Cerebellar cortex (tissue), 1 donor: ENCODE measurements at regions not wholly inside any gene's neighbourhood (a gene's known extent, or its start where the extent isn't known, plus 50 kb on each side); places are given as distances from the start of the nearest gene placed in this dataset.

Experiments used
- DNase-seq: peaks from one replicate; pipeline ENCODE4 v3.0.0-alpha.2; 2015; ENCODE audit warnings: low spot score

DNA sequence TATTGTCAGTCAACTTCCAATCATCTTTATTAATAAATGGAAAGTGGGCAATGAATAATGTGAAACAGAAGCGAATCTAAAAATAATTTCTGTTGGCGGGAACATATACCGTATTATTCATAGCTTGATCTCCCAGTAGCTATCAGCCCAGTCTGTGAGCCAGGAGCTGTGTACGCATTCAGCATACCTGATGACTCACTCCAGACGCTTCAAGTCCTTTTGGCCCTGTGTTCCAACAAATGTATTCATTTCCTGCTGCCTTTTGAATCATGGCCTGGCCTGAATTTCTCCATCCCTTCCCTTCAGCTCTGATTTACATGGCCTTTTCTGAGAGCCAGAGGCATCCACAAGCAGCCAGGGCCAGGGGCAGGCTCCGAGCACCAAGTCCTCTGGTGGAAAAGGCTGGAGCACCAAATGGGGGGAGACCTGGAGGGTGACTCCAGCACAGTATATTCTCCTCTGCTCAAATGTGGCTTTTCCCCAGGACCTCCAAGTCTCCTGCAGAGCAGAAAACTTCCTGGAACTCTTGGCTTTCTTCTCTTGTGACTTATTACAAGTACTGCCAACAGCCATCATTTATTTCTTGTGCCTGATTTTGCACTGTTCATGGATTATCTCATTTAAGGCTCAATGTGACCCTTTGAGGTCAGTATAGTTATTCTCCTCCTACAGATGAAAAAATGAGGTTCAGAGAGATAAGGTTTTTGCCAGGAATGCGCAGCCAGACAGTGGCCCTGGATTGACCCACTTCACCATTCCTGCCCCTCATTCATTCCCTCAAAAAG is 108.7 kb downstream of the EN1 start:
- DNase-seq, result no peak

- no peak for DNase-seq
Measured at GRCh38 chr2:118738106-118738505, 109.3 kb downstream of the EN1 start.

DNA sequence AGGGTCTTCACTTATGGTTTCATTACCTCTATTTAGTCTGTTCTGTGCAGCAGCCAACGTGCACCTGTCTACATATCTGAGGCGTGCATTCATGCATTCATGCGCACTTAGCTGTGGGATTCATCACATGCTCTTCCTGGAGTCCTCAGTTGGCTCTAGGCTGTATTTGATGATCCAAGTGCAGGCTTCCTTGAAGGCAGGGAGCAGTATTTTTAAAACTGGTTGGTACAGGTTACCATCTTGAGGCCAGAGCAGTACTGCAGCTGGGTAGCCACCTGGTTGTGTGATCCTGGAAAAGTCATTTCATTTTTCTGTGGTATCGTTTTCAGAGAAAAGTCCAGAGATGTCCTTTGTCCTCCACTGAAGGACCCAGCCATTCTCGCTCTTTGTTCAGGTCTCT is 109.8 kb downstream of the EN1 start:
- no peak for DNase-seq

DNA sequence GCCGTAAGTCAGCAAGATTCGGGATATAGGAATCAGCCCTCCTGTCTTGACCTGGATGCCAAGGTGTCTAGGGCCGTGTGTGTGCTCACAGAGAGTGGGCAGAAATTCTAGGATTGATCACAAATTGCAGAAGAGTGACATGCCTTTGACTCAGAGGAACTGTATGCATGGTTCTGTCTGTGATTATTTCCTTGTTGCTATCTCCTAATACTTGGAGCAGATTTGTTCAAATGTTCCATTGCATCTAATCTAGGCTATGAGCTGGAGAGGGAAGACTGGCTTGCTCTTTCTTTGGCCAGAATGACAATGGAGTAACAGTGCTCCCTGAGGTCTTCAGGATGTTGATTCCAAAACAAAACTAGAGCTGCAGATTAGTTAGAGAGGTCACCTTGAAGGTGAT is 115.0 kb downstream of the EN1 start:
- DNase-seq, result no peak

- DNase-seq, result no peak
Measured at GRCh38 chr2:118731413-118731812, 116.0 kb downstream of the EN1 start.

GRCh38 chr2:118730405-118730804 is 117.0 kb downstream of the EN1 start:
- no peak for DNase-seq

- DNase-seq, result no peak
Measured at GRCh38 chr2:118729760-118730159, 117.7 kb downstream of the EN1 start.

DNA sequence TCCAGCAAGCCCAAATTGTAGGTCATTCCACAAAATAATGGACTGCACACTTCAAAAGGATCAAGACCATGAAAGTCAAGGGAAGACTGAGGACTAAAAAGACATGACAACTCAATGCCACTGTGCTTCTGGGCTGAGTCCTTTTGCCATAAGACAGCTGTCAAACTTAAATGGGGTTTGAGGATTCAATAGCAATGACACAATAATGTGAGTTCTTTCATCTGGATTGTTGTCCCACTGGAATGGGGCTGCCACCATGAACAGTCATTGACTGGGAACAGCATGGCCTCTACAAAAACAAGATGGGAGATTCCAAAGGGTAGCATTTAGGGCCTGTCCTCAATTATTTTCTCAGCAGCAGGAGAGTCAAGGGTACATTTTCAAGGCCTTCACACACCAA is 118.5 kb downstream of the EN1 start:
- no peak for DNase-seq

DNA sequence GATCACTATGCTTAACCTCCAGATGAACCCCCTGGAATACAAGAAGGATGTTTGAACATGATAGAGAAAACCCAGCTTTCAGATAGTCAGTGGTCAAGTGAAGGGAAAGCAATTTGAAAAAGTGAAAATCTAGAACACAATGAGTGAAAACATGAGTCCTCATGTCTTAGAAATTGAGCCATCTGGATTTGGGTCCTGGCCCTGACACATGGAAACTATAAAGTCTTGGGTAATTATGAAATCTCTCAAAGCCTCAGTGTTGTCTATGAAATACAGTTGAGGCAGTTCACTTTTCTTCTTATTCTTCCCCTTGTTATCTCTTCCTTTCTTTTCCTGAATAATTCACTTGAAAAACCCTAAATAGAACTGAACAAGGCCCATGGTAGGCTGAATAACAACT is 120.6 kb downstream of the EN1 start:
- no peak for DNase-seq

- DNase-seq, result no peak
Measured at GRCh38 chr2:118723394-118723793, 124.1 kb downstream of the EN1 start.

DNA sequence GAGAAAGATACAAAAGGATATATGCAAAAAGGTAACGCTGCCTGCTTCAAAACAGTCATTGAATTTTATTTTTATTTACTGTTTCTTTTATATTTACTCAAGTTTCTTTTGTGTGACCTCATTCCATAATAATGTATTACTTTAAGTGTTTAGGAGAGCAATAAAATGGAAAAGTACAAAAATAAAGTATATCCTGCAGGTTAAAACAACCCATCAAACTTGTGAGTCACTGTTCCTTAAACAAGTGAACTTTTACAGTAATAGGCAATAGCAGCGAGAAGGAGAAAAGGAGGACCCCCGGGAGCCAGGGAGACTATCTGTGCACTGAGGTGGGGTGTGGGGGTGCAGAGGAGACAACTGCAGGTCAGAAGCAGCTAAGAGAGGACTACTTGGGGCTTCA is 124.5 kb downstream of the EN1 start:
- DNase-seq, result no peak

DNA sequence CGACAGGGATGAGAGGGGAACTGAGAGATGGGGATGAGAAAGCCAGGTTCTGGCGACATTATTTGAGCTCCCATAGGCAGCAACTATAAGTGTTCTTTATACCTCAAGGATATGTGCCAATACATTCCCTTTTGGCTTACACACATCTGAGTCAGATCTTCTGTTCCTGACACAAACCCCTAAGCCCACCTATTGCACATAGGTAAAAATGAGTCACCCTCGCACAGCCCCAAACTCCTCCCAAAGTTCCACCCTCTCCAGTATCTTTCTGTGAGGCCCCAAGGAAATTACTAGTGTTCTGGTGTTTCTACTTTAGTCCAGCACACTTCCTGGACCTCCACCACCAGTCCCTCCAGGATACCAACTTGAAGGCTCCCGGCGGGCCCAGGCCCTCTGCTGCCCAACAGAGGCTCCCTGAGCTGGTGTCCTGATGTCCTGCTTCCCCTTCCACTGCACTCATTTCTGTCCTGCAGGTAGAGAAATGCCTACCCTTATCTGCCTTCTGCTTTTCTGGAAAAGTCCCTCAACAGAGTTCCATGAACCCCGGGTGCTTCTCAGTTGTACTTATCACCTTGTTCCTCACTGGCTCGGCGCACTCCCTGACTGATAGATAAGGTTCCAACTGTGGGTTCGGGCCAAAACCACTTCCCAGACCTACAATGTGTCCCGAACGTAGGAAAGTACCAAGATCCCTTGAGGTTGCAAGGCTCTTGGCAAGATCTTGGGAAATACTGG is 125.5 kb downstream of the EN1 start:
- DNase-seq, result no peak

DNA sequence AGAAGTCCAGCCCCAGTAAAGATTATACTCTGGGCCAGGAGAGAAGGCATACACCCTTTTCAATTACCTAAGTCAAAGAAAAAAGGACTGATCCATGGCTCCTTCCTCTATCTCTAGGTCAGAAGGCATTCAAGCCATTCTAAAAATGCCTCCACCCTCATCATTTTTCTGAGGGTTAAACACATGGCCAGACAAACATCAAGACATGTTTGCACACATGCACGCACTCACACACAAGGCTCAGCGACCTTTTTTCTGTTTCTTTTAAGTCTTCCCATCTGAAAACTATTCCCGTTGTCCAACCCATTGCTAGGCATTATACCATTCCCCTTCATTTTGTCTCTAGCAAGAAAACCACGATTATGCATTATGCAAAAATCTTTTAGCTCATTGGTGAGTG is 126.6 kb downstream of the EN1 start:
- DNase-seq, result no peak

- no peak for DNase-seq
Measured at GRCh38 chr2:118718921-118719320, 128.5 kb downstream of the EN1 start.

DNA sequence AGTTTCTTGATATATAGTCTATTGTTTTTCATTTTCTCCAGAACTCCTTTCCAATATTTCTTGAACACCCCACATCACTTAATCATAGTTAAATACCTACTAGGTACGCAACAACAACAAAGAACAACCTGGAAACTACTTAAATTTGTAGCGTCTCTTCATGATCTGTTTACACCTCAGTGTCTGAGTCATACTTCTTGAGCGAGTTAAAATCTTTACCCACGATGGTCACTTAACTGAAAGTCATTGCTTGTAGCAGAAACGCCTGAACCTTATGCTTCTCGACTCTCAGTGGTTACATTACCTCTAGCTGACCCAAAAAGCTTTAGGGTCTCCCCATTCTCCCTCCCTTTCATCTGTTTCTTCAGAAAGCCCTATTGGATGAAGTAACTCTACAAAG is 131.3 kb downstream of the EN1 start:
- DNase-seq, result no peak

- no peak for DNase-seq
Measured at GRCh38 chr2:118714118-118714517, 133.3 kb downstream of the EN1 start.

- no peak for DNase-seq
Measured at GRCh38 chr2:118711603-118712002, 135.8 kb downstream of the EN1 start.

GRCh38 chr2:118710481-118710880 is 137.0 kb downstream of the EN1 start:
- no peak for DNase-seq

- DNase-seq, result no peak
Measured at GRCh38 chr2:118709786-118710185, 137.7 kb downstream of the EN1 start.

- no peak for DNase-seq
Measured at GRCh38 chr2:118706844-118707243, 140.6 kb downstream of the EN1 start.

- no peak for DNase-seq
Measured at GRCh38 chr2:118706371-118706770, 141.1 kb downstream of the EN1 start.

- DNase-seq, result no peak
Measured at GRCh38 chr2:118705032-118705431, 142.4 kb downstream of the EN1 start.

GRCh38 chr2:118699447-118700175 is 147.8 kb downstream of the EN1 start:
- no peak for DNase-seq
